Loucy (cell line): ENCODE measurements at regions not wholly inside any gene's neighbourhood (a gene's known extent, or its start where the extent isn't known, plus 50 kb on each side); places are given as distances from the start of the nearest gene placed in this dataset.

Experiments used
- H2AFZ ChIP-seq: fragments of 200-600 bp; sonication (generic); 2 replicates; pipeline ENCODE4 v1.6.0; 2016; ENCODE audit warnings: antibody characterized with exemption, mild to moderate bottlenecking, low read length, moderate library complexity
- H3F3A ChIP-seq: fragments of 200-600 bp; 2 replicates; pipeline ENCODE4 v1.6.0; 2016; ENCODE audit warnings: antibody characterized with exemption, low read depth, mild to moderate bottlenecking
- H3K27me3 ChIP-seq: fragments of 200-600 bp; sonication (generic); 2 replicates; pipeline ENCODE4 v1.6.1; 2014; ENCODE audit warnings: low read length, mild to moderate bottlenecking; ENCODE audit not compliant: insufficient read depth, poor library complexity, severe bottlenecking
- H3K36me3 ChIP-seq: fragments of 200-600 bp; sonication (generic); 2 replicates; pipeline ENCODE4 v1.6.1; 2016; ENCODE audit warnings: low read length; ENCODE audit not compliant: insufficient read depth
- H3K4me1 ChIP-seq: fragments of 200-600 bp; sonication (generic); 2 replicates; pipeline ENCODE4 v1.5.1; 2014; ENCODE audit warnings: low read length, mild to moderate bottlenecking; ENCODE audit not compliant: insufficient read depth, poor library complexity, severe bottlenecking
- H3K4me2 ChIP-seq: fragments of 200-600 bp; sonication (generic); 2 replicates; pipeline ENCODE4 v1.6.0; 2014; ENCODE audit warnings: antibody characterized with exemption, low read length, low read depth, mild to moderate bottlenecking; ENCODE audit not compliant: poor library complexity, severe bottlenecking
- H3K4me3 ChIP-seq: fragments of 200-600 bp; sonication (generic); 2 replicates; pipeline ENCODE4 v1.5.1; 2014; ENCODE audit warnings: low read length, mild to moderate bottlenecking, mixed read lengths; ENCODE audit not compliant: poor library complexity, severe bottlenecking
- H3K79me2 ChIP-seq: fragments of 200-600 bp; sonication (generic); 2 replicates; pipeline ENCODE4 v1.6.1; 2014; ENCODE audit warnings: low read length; ENCODE audit not compliant: insufficient read depth
- H3K9ac ChIP-seq: fragments of 200-600 bp; sonication (generic); 2 replicates; pipeline ENCODE4 v1.6.0; 2014; ENCODE audit warnings: mild to moderate bottlenecking, low read depth, low read length, moderate library complexity; ENCODE audit not compliant: poor library complexity, severe bottlenecking
- H3K9me2 ChIP-seq: fragments of 200-600 bp; sonication (generic); replicated peaks from 2 replicates; pipeline ENCODE4 v1.6.1; 2016; ENCODE audit warnings: low read depth, low read length, mixed read lengths
- H3K9me3 ChIP-seq: fragments of 200-600 bp; sonication (generic); 2 replicates; pipeline ENCODE4 v1.6.1; 2014; ENCODE audit warnings: mild to moderate bottlenecking, antibody characterized with exemption, low read length, low read depth; ENCODE audit not compliant: insufficient read depth
- H4K20me1 ChIP-seq: fragments of 200-600 bp; sonication (generic); 2 replicates; pipeline ENCODE4 v1.6.0; 2014; ENCODE audit warnings: antibody characterized with exemption, low read length, mild to moderate bottlenecking; ENCODE audit not compliant: insufficient read depth, poor library complexity, severe bottlenecking
- CTCF ChIP-seq: fragments of 200-600 bp; sonication (generic); conservative IDR thresholded peaks from 2 replicates; pipeline ENCODE4 v1.5.1; 2014; ENCODE audit warnings: mild to moderate bottlenecking, antibody characterized with exemption, low read length
- EZH2phosphoT487 ChIP-seq: fragments of 200-600 bp; IDR thresholded peaks from 2 replicates; pipeline ENCODE4 v1.6.1; 2018; ENCODE audit warnings: antibody characterized with exemption, mild to moderate bottlenecking, moderate library complexity, borderline replicate concordance

GRCh38 chr7:24510759-24511158 is 62.5 kb upstream of the PALS2 start:
- no peak for TF ChIP-seq CTCF
- Histone ChIP-seq H3K9me3 (no peaks in the 10 kb centered on the region), H4K20me1 (no peaks in the 10 kb centered on the region), H3K79me2 (no peaks in the 10 kb centered on the region), H3K4me3 (no peak overlapping the region), H3K9ac (no peak overlapping the region), H3K27me3 (no peaks in the 10 kb centered on the region), H3K36me3 (no peaks in the 10 kb centered on the region), H3K4me1 (no peaks in the 10 kb centered on the region), H2AFZ (no peak overlapping the region), H3K9me2 (no peaks in the 10 kb centered on the region), H3K4me2 (no peak overlapping the region), H3F3A (no peaks in the 10 kb centered on the region)

- no peaks in the 10 kb centered on the region for H3K9me3 ChIP-seq
- H3K27me3 ChIP-seq, result no peaks in the 10 kb centered on the region
- no peaks in the 10 kb centered on the region for H3K79me2 ChIP-seq
- no peak overlapping the region for H3K9ac ChIP-seq
- no peaks in the 10 kb centered on the region for H3F3A ChIP-seq
- no peak overlapping the region for H2AFZ ChIP-seq
- H3K4me1 ChIP-seq, result no peaks in the 10 kb centered on the region
- H4K20me1 ChIP-seq, result no peaks in the 10 kb centered on the region
- no peaks in the 10 kb centered on the region for H3K9me2 ChIP-seq
- H3K36me3 ChIP-seq, result no peaks in the 10 kb centered on the region
- H3K4me3 ChIP-seq, result no peak overlapping the region
- TF ChIP-seq CTCF (no peak), EZH2phosphoT487 (no peak)
- H3K4me2 ChIP-seq, result no peak overlapping the region
Observed at GRCh38 chr7:24517166-24517565, 56.1 kb upstream of the PALS2 start.

- no peak overlapping the region for H3K4me2 ChIP-seq
- H3K79me2 ChIP-seq, result no peaks in the 10 kb centered on the region
- H3K9me3 ChIP-seq, result no peaks in the 10 kb centered on the region
- H3K9me2 ChIP-seq, result no peaks in the 10 kb centered on the region
- no peaks in the 10 kb centered on the region for H4K20me1 ChIP-seq
- no peak overlapping the region for H3K4me3 ChIP-seq
- no peaks in the 10 kb centered on the region for H3K27me3 ChIP-seq
- H3K36me3 ChIP-seq, result no peaks in the 10 kb centered on the region
- no peak overlapping the region for H3K9ac ChIP-seq
- H3F3A ChIP-seq, result no peaks in the 10 kb centered on the region
- TF ChIP-seq EZH2phosphoT487, result no peak
- no peak overlapping the region for H2AFZ ChIP-seq
- H3K4me1 ChIP-seq, result no peaks in the 10 kb centered on the region
Observed at GRCh38 chr7:24521917-24522623, 51.2 kb upstream of the PALS2 start.
